H1 (cell line): ENCODE measurements at regions not wholly inside any gene's neighbourhood (a gene's known extent, or its start where the extent isn't known, plus 50 kb on each side); places are given as distances from the start of the nearest gene placed in this dataset.

Source experiments
- ATF3 ChIP-seq: IDR thresholded peaks from 2 replicates; pipeline ENCODE4 v1.6.1; 2011; ENCODE audit warnings: low read depth, mild to moderate bottlenecking, low read length; ENCODE audit not compliant: insufficient read depth
- BACH1 ChIP-seq: IDR thresholded peaks from 2 replicates; pipeline ENCODE4 v1.6.1; 2012; ENCODE audit warnings: low read length, improper control_type of control experiment
- CBX5 ChIP-seq: fragments of 300-800, 300-1000 bp; sonication (generic); IDR thresholded peaks from 2 replicates; pipeline ENCODE4 v1.7.1; 2016; ENCODE audit warnings: antibody characterized with exemption, low read length, low read depth
- CHD7 ChIP-seq: fragments of 300-600 bp; sonication (generic); IDR thresholded peaks from 2 replicates; pipeline ENCODE4 v1.7.1; 2012; ENCODE audit warnings: low read length, moderate library complexity, mild to moderate bottlenecking, inconsistent platforms; ENCODE audit not compliant: insufficient replicate concordance
- FOSL1 ChIP-seq: IDR thresholded peaks from 2 replicates; pipeline ENCODE4 v1.6.1; 2011; ENCODE audit warnings: mild to moderate bottlenecking, low read depth, low read length, moderate library complexity; ENCODE audit not compliant: insufficient read depth
- GABPA ChIP-seq: IDR thresholded peaks from 2 replicates; pipeline ENCODE4 v1.6.1; 2011; ENCODE audit warnings: mild to moderate bottlenecking, low read length, moderate library complexity, borderline replicate concordance; ENCODE audit not compliant: insufficient read depth
- GTF2F1 ChIP-seq: IDR thresholded peaks from 2 replicates; pipeline ENCODE4 v1.6.1; 2012; ENCODE audit warnings: low read depth, low read length, improper control_type of control experiment, borderline replicate concordance
- RFX5 ChIP-seq: IDR thresholded peaks from 2 replicates; pipeline ENCODE4 v1.6.1; 2011; ENCODE audit warnings: low read depth, low read length, improper control_type of control experiment, borderline replicate concordance
- USF2 ChIP-seq: IDR thresholded peaks from 2 replicates; pipeline ENCODE4 v1.6.1; 2011; ENCODE audit warnings: low read length, improper control_type of control experiment

GRCh38 chr9:32705059-32705458 is 69.6 kb upstream of the TAF1L start (continued):
- TF ChIP-seq CHD7 (no peak), CBX5 (no peak), RFX5 (no peak), ATF3 (no peak), FOSL1 (no peak), USF2 (no peak), BACH1 (no peak), GTF2F1 (no peak), GABPA (no peak)
